Spleen (tissue), 11 donors: ENCODE measurements at regions not wholly inside any gene's neighbourhood (a gene's known extent, or its start where the extent isn't known, plus 50 kb on each side); places are given as distances from the start of the nearest gene placed in this dataset.

Experiments
- DNase-seq: peaks from one replicate; pipeline ENCODE4 v3.0.0-alpha.2; 2020
- H3K27ac ChIP-seq, 8 donors: fragments of 200-600 bp; sonication (generic) in 7 of 8; 1 replicate in 4 of 8; 2 replicates in 4 of 8; pipeline versions ENCODE4 v1.5.0 to v1.8.0; 2016 to 2021; ENCODE audit warnings: inconsistent platforms in 4 of 8, mild to moderate bottlenecking in 4 of 8, moderate library complexity in 1 of 8
- H3K27me3 ChIP-seq, 7 donors: fragments of 200-600 bp; sonication (generic) in 6 of 7; replicated peaks in 1 of 7; 1 replicate in 4 of 7; 2 replicates in 3 of 7; pipeline versions ENCODE4 v1.5.0 to v1.8.0; 2016 to 2021; ENCODE audit warnings: inconsistent platforms in 3 of 7, mild to moderate bottlenecking in 1 of 7
- H3K36me3 ChIP-seq, 6 donors: fragments of 200-600 bp; sonication (generic) in 5 of 6; 1 replicate in 4 of 6; 2 replicates in 2 of 6; pipeline versions ENCODE4 v1.5.0 to v1.8.0; 2016 to 2021; ENCODE audit warnings: inconsistent platforms in 2 of 6
- H3K4me1 ChIP-seq, 6 donors: fragments of 200-600 bp; sonication (generic) in 5 of 6; 1 replicate in 3 of 6; 2 replicates in 3 of 6; pipeline versions ENCODE4 v1.5.0 to v1.8.0; 2016 to 2021; ENCODE audit warnings: inconsistent platforms in 3 of 6
- H3K4me3 ChIP-seq, 8 donors: fragments of 200-600 bp; sonication (generic) in 7 of 8; 1 replicate in 4 of 8; 2 replicates in 4 of 8; pipeline versions ENCODE4 v1.5.0 to v1.8.0; 2016 to 2021; ENCODE audit warnings: inconsistent platforms in 4 of 8, mild to moderate bottlenecking in 4 of 8, moderate library complexity in 2 of 8
- H3K9me3 ChIP-seq, 8 donors: fragments of 200-600 bp; sonication (generic) in 7 of 8; 1 replicate in 4 of 8; 2 replicates in 4 of 8; pipeline versions ENCODE4 v1.5.0 to v1.8.0; 2016 to 2021; ENCODE audit warnings: inconsistent platforms in 4 of 8
- CTCF ChIP-seq, 11 experiments: fragments of 200-600 bp in 7 of 11; fragments of 450-650 bp in 4 of 11; sonication (generic) in 4 of 11; IDR thresholded peaks in 8 of 11; conservative IDR thresholded peaks in 3 of 11; 1 replicate in 7 of 11; 2 replicates in 4 of 11; pipeline versions ENCODE4 v1.4.0 to v1.8.0; 2016 to 2021; ENCODE audit warnings: antibody characterized with exemption in 11 of 11, inconsistent platforms in 4 of 11, mild to moderate bottlenecking in 1 of 11
- POLR2A ChIP-seq, 3 donors: fragments of 450-650 bp; IDR thresholded peaks; one replicate each; pipeline ENCODE4 v1.5.1; 2017; ENCODE audit warnings: antibody characterized with exemption in 3 of 3, mild to moderate bottlenecking in 1 of 3
- POLR2AphosphoS5 ChIP-seq, 3 donors: sonication (generic); formaldehyde crosslinking; IDR thresholded peaks; one replicate each; pipeline ENCODE4 v1.5.1; 2017; ENCODE audit warnings: antibody characterized with exemption in 3 of 3
- WGBS, 5 donors: extraction: QIAGEN DNeasy Blood & Tissue Kit in 3 of 5; methylation state at CpG; one replicate each; pipeline versions ENCODE4 v1.1.5 to v1.1.7; 2013 to 2018; 5-methylcytosine and 5-hydroxymethylcytosine counted together
- intact Hi-C: fragments of 100-400 bp; cut with DNase I; formaldehyde crosslinking; loops from one replicate; pipeline ENCODE4 v1.15.0; 2023; ENCODE audit warnings: low total_unique reads
- donor health status: healthy with polysubstance abuse.
- donor health status: DM: no; HTN: no; CAD: no; lungs with moderate emphysema.
- donor health status: DM: no; HTN: no; CAD: no.
- donor health status: Bipolar disorder and iron deficiency.
- donor health status: healthy.
- donor health status: DM: no; HTN: no; CAD: no.
- donor health status: DM: yes; HTN: yes; CAD: no.

GRCh38 chr3:161950318-161950868 is 453.8 kb downstream of the OTOL1 start:
- Histone ChIP-seq H3K4me1 (no peaks in the 10 kb centered on the region), H3K27ac (no peak overlapping the region), H3K36me3 (no peaks in the 10 kb centered on the region), H3K9me3 (no peaks in the 10 kb centered on the region), H3K4me3 (no peak overlapping the region), H3K27me3 (no peaks in the 10 kb centered on the region)
- 81 to 91% (median 86%) methylated on average over 4 of the region's 4 CpGs for WGBS, 5 donors
- no peak for TF ChIP-seq POLR2AphosphoS5 (IDR thresholded peaks at IDR 0.05)
- no peak for DNase-seq
- intact Hi-C loops, result no loop called here

- Histone ChIP-seq H3K27me3 (no peaks in the 10 kb centered on the region), H3K4me1 (no peaks in the 10 kb centered on the region), H3K4me3 (no peak overlapping the region), H3K36me3 (no peaks in the 10 kb centered on the region), H3K27ac (no peak overlapping the region), H3K9me3 (no peaks in the 10 kb centered on the region)
- WGBS, 5 donors, result 73 to 87% (median 78%) methylated on average over 2 of the region's 2 CpGs
- no peak for TF ChIP-seq CTCF (IDR thresholded peaks at IDR 0.05 in 8 of 11, conservative IDR thresholded peaks at IDR 0.05 in 3 of 11)
- no peak for TF ChIP-seq POLR2AphosphoS5 (IDR thresholded peaks at IDR 0.05)
- no peak for TF ChIP-seq POLR2A (IDR thresholded peaks at IDR 0.05)
- intact Hi-C loops, result no loop called here
- no peak for DNase-seq
These were observed 460.9 kb downstream of the OTOL1 start for GRCh38 chr3:161957467-161957866.

GRCh38 chr3:161964857-161965256 is 468.2 kb downstream of the OTOL1 start:
- Histone ChIP-seq H3K36me3 (no peaks in the 10 kb centered on the region), H3K27me3 (no peaks in the 10 kb centered on the region), H3K27ac (no peak overlapping the region), H3K4me1 (no peaks in the 10 kb centered on the region), H3K4me3 (no peak overlapping the region), H3K9me3 (peaks cover 0 to 17% (median 1%) of the 10 kb centered on the region in 8 donors)
- no peak for TF ChIP-seq CTCF (IDR thresholded peaks at IDR 0.05 in 8 of 11, conservative IDR thresholded peaks at IDR 0.05 in 3 of 11)
- TF ChIP-seq POLR2AphosphoS5 (IDR thresholded peaks at IDR 0.05), result no peak
- no peak for TF ChIP-seq POLR2A (IDR thresholded peaks at IDR 0.05)
- DNase-seq, result no peak
- intact Hi-C loops, result no loop called here
- 81 to 94% (median 88%) methylated on average over 4 of the region's 4 CpGs for WGBS, 5 donors

- Histone ChIP-seq H3K4me1 (no peaks in the 10 kb centered on the region), H3K4me3 (no peak overlapping the region), H3K27ac (no peak overlapping the region), H3K9me3 (peaks cover 0 to 4% (median 0%) of the 10 kb centered on the region in 8 donors), H3K36me3 (no peaks in the 10 kb centered on the region), H3K27me3 (no peaks in the 10 kb centered on the region)
- intact Hi-C loops, result no loop called here
- DNase-seq, result no peak
- TF ChIP-seq POLR2A (IDR thresholded peaks at IDR 0.05), result no peak
- no peak for TF ChIP-seq CTCF (IDR thresholded peaks at IDR 0.05 in 8 of 11, conservative IDR thresholded peaks at IDR 0.05 in 3 of 11)
- TF ChIP-seq POLR2AphosphoS5 (IDR thresholded peaks at IDR 0.05), result no peak
- WGBS, 5 donors, result 72 to 81% (median 78%) methylated on average over 2 of the region's 2 CpGs
These were observed 473.3 kb downstream of the OTOL1 start for GRCh38 chr3:161969867-161970266.

- no peaks in the 10 kb centered on the region for H3K27me3 ChIP-seq
- H3K4me1 ChIP-seq, result no peaks in the 10 kb centered on the region
- H3K36me3 ChIP-seq, result no peaks in the 10 kb centered on the region
- H3K27ac ChIP-seq, result no peak overlapping the region
- TF ChIP-seq CTCF (IDR thresholded peaks at IDR 0.05 in 8 of 11, conservative IDR thresholded peaks at IDR 0.05 in 3 of 11) (no peak), POLR2A (IDR thresholded peaks at IDR 0.05) (no peak), POLR2AphosphoS5 (IDR thresholded peaks at IDR 0.05) (no peak)
- WGBS, 5 donors, result 67 to 88% (median 77%) methylated on average over 1 to 2 of the region's 2 CpGs; no CpG with 5 or more reads in 1 of the 5 donors
- DNase-seq, result no peak
- intact Hi-C loops, result no loop called here
- no peak overlapping the region for H3K4me3 ChIP-seq
- peaks cover 0 to 37% (median 0%) of the 10 kb centered on the region in 8 donors for H3K9me3 ChIP-seq
These were observed 478.6 kb downstream of the OTOL1 start for GRCh38 chr3:161975201-161975600.
